SU-DHL-6 (cell line): ENCODE measurements at regions not wholly inside any gene's neighbourhood (a gene's known extent, or its start where the extent isn't known, plus 50 kb on each side); places are given as distances from the start of the nearest gene placed in this dataset.

Source experiments
- H2AFZ ChIP-seq: fragments of 200-600 bp; sonication (generic); 2 replicates; pipeline ENCODE4 v1.6.1; 2014; ENCODE audit warnings: low read depth, mild to moderate bottlenecking, moderate library complexity, mixed read lengths, antibody characterized with exemption, low read length; ENCODE audit not compliant: severe bottlenecking
- H3F3A ChIP-seq: fragments of 200-600 bp; shearing (Covaris generic); 2 replicates; pipeline ENCODE4 v1.6.0; 2016; ENCODE audit warnings: antibody characterized with exemption, mild to moderate bottlenecking; ENCODE audit not compliant: insufficient read depth
- H3K27ac ChIP-seq: fragments of 200-600 bp; sonication (generic); 2 replicates; pipeline ENCODE4 v1.5.1; 2016; ENCODE audit warnings: low read depth, mild to moderate bottlenecking, low read length, moderate library complexity, mixed read lengths
- H3K27me3 ChIP-seq: fragments of 200-600 bp; sonication (generic), shearing (Covaris generic); 2 replicates; pipeline ENCODE4 v1.6.0; 2014; ENCODE audit warnings: mild to moderate bottlenecking, low read length
- H3K36me3 ChIP-seq: fragments of 200-600 bp; sonication (generic); 2 replicates; pipeline ENCODE4 v1.6.1; 2014; ENCODE audit warnings: mild to moderate bottlenecking, low read length, mixed read lengths
- H3K4me2 ChIP-seq: fragments of 300-600, 200-600 bp; shearing (Covaris generic), sonication (generic); 2 replicates; pipeline ENCODE4 v1.6.0; 2014; ENCODE audit warnings: low read length, low read depth, mild to moderate bottlenecking; ENCODE audit not compliant: poor library complexity, severe bottlenecking
- H3K4me3 ChIP-seq: fragments of 200-600 bp; sonication (generic); 2 replicates; pipeline ENCODE4 v1.5.1; 2014; ENCODE audit warnings: antibody characterized with exemption, low read length, mild to moderate bottlenecking, mixed read lengths; ENCODE audit not compliant: insufficient read depth, poor library complexity, severe bottlenecking
- H3K79me2 ChIP-seq: fragments of 200-600 bp; sonication (generic); 2 replicates; pipeline ENCODE4 v1.6.1; 2014; ENCODE audit warnings: mild to moderate bottlenecking, low read length, moderate library complexity; ENCODE audit not compliant: insufficient read depth
- H3K9ac ChIP-seq: fragments of 200-600 bp; sonication (generic); 2 replicates; pipeline ENCODE4 v1.7.0; 2014; ENCODE audit warnings: mild to moderate bottlenecking, low read length
- H3K9me2 ChIP-seq: fragments of 200-600 bp; sonication (generic); replicated peaks from 2 replicates; pipeline ENCODE4 v1.6.1; 2014; ENCODE audit warnings: low read length; ENCODE audit not compliant: insufficient read depth
- H3K9me3 ChIP-seq: fragments of 200-600 bp; sonication (generic); 2 replicates; pipeline ENCODE4 v1.6.1; 2014; ENCODE audit warnings: low read length, mixed read lengths; ENCODE audit not compliant: insufficient read depth
- H4K20me1 ChIP-seq: fragments of 200-600 bp; sonication (generic); 2 replicates; pipeline ENCODE4 v1.6.1; 2014; ENCODE audit warnings: low read depth, mild to moderate bottlenecking, antibody characterized with exemption, low read length, moderate library complexity, mixed read lengths
- CTCF ChIP-seq: fragments of 200-600 bp; sonication (generic); IDR thresholded peaks from one replicate; pipeline ENCODE4 v1.5.1; 2017; ENCODE audit warnings: antibody characterized with exemption, mild to moderate bottlenecking, low read length, moderate library complexity; ENCODE audit not compliant: insufficient read depth, poor library complexity, severe bottlenecking
- EZH2phosphoT487 ChIP-seq: fragments of 200-600 bp; sonication (generic), shearing (Covaris generic); conservative IDR thresholded peaks from 2 replicates; pipeline ENCODE4 v1.6.1; 2018; ENCODE audit warnings: mild to moderate bottlenecking, antibody characterized with exemption, low read length, moderate library complexity, mixed read lengths

GRCh38 chr5:145044970-145045369 is 790.2 kb downstream of the PRELID2 start:
- Histone ChIP-seq H3K79me2 (no peaks in the 10 kb centered on the region), H3K9me2 (no peaks in the 10 kb centered on the region), H3K36me3 (no peaks in the 10 kb centered on the region), H3K4me3 (no peak overlapping the region), H3K9me3 (no peaks in the 10 kb centered on the region), H4K20me1 (no peaks in the 10 kb centered on the region), H3K27me3 (no peaks in the 10 kb centered on the region), H3K9ac (no peak overlapping the region), H3F3A (no peaks in the 10 kb centered on the region), H3K27ac (no peak overlapping the region), H3K4me2 (no peak overlapping the region), H2AFZ (no peak overlapping the region)
- TF ChIP-seq CTCF (no peak), EZH2phosphoT487 (no peak)

- TF ChIP-seq EZH2phosphoT487: no peak
- TF ChIP-seq CTCF: no peak
- H3K4me3 ChIP-seq: no peak overlapping the region
- no peaks in the 10 kb centered on the region for H3K9me3 ChIP-seq
- H3K9ac ChIP-seq: no peak overlapping the region
- H3K9me2 ChIP-seq: no peaks in the 10 kb centered on the region
- H3F3A ChIP-seq: no peaks in the 10 kb centered on the region
- no peak overlapping the region for H3K27ac ChIP-seq
- no peaks in the 10 kb centered on the region for H3K27me3 ChIP-seq
- H3K4me2 ChIP-seq: no peak overlapping the region
- no peak overlapping the region for H2AFZ ChIP-seq
- no peaks in the 10 kb centered on the region for H3K79me2 ChIP-seq
- H4K20me1 ChIP-seq: no peaks in the 10 kb centered on the region
- H3K36me3 ChIP-seq: no peaks in the 10 kb centered on the region
Measured at GRCh38 chr5:145028626-145029025, 806.5 kb downstream of the PRELID2 start.

- no peaks in the 10 kb centered on the region for H4K20me1 ChIP-seq
- no peak overlapping the region for H3K27ac ChIP-seq
Measured at GRCh38 chr5:145027286-145027685, 807.9 kb downstream of the PRELID2 start.

More at GRCh38 chr5:145027286-145027685, 807.9 kb downstream of the PRELID2 start:
- H3K27me3 ChIP-seq: no peaks in the 10 kb centered on the region
- H3K4me2 ChIP-seq: no peak overlapping the region
- H3K9me2 ChIP-seq: no peaks in the 10 kb centered on the region
- H3K9ac ChIP-seq: no peak overlapping the region
- H3K9me3 ChIP-seq: no peaks in the 10 kb centered on the region
- TF ChIP-seq CTCF: no peak
- TF ChIP-seq EZH2phosphoT487: no peak
- H2AFZ ChIP-seq: no peak overlapping the region
- H3F3A ChIP-seq: no peaks in the 10 kb centered on the region
- no peak overlapping the region for H3K4me3 ChIP-seq
- no peaks in the 10 kb centered on the region for H3K36me3 ChIP-seq
- no peaks in the 10 kb centered on the region for H3K79me2 ChIP-seq
